Prostate gland (tissue), 2 donors: ENCODE measurements at regions not wholly inside any gene's neighbourhood (a gene's known extent, or its start where the extent isn't known, plus 50 kb on each side); places are given as distances from the start of the nearest gene placed in this dataset.

Experiments used
- POLR2A ChIP-seq: fragments of 450-650 bp; IDR thresholded peaks from one replicate; pipeline ENCODE4 v1.6.1; 2016; ENCODE audit warnings: antibody characterized with exemption, mild to moderate bottlenecking
- POLR2AphosphoS5 ChIP-seq: sonication (generic); formaldehyde crosslinking; IDR thresholded peaks from one replicate; pipeline ENCODE4 v1.6.1; 2017; ENCODE audit warnings: antibody characterized with exemption
- TF ChIP-seq, protein P1 (sequence below), 4 experiments: fragments of 200-600 bp in 2 of 4; fragments of 450-650 bp in 2 of 4; sonication (generic) in 2 of 4; IDR thresholded peaks; 1 replicate in 3 of 4; 2 replicates in 1 of 4; pipeline ENCODE4 v1.5.1; 2016 to 2019; ENCODE audit warnings: antibody characterized with exemption in 4 of 4, mild to moderate bottlenecking in 2 of 4, moderate library complexity in 2 of 4

DNA sequence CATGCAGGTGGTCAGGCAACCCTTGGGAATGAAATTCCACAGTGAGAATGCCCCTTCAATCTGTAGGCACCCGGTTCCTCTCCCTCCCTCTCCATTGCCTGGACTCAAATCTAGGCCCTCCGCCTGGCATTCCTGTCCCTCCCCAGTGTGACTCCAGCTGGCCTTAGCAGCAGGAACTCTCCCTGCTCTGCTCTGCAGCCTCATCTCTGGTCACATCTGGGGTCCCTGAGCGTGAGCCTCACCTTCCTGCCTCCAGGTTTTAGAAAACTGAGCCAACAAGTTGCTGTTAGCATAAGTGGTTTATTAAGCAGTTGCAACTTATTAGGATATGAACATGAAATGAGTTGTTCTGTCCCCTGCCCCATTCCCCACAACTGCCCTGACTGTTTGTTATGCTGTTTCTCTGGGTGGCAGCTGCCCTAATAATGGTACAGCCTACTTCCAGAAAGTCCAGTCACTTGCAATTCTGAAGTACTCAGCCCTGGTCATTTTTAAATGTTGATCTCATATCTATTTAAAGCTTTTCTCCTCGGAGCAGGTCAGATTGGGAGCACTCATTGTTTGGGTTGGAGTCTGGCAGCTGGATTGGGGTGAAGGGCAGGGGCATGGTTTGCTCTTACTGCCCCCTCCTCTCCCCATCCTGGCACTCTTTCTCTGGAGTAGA is 63.0 kb upstream of the ANKRD34C start:
- no peak for TF ChIP-seq POLR2A
- TF ChIP-seq, protein P1, sequence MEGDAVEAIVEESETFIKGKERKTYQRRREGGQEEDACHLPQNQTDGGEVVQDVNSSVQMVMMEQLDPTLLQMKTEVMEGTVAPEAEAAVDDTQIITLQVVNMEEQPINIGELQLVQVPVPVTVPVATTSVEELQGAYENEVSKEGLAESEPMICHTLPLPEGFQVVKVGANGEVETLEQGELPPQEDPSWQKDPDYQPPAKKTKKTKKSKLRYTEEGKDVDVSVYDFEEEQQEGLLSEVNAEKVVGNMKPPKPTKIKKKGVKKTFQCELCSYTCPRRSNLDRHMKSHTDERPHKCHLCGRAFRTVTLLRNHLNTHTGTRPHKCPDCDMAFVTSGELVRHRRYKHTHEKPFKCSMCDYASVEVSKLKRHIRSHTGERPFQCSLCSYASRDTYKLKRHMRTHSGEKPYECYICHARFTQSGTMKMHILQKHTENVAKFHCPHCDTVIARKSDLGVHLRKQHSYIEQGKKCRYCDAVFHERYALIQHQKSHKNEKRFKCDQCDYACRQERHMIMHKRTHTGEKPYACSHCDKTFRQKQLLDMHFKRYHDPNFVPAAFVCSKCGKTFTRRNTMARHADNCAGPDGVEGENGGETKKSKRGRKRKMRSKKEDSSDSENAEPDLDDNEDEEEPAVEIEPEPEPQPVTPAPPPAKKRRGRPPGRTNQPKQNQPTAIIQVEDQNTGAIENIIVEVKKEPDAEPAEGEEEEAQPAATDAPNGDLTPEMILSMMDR (IDR thresholded peaks at IDR 0.05): no peak
- no peak for TF ChIP-seq POLR2AphosphoS5
